ENCODE measurements at regions not wholly inside any gene's neighbourhood (a gene's known extent, or its start where the extent isn't known, plus 50 kb on each side); places are given as distances from the start of the nearest gene placed in this dataset.
"Not testable (repeated sequence)": the region's sequence is repeated elsewhere in the genome, so short reads cannot be mapped to it uniquely, and the experiment has no call there.

DNA sequence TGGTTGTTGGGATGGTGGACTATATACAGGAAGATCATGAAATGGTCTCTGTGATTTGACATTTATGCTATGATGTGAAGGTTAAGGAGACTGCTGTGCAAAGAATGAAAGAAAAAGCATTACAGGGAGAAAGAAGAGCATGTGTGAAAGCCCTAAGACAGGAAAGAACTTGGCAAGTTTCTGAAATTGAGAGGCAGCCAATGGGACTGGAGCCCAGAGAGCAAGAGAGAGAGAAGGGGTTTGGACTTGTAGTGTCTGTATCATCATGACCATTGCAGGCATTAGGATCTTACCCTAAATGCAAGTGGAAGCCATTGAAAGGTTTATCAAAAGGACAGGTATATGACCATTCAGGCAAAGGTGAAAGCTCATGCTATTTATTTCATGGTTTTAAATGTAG, 147.1 kb downstream of the NAA11 start:
- DNase-seq (ENCODE audit: low read depth in 2 of 3, low spot score in 1 of 3), result no peak

DNA sequence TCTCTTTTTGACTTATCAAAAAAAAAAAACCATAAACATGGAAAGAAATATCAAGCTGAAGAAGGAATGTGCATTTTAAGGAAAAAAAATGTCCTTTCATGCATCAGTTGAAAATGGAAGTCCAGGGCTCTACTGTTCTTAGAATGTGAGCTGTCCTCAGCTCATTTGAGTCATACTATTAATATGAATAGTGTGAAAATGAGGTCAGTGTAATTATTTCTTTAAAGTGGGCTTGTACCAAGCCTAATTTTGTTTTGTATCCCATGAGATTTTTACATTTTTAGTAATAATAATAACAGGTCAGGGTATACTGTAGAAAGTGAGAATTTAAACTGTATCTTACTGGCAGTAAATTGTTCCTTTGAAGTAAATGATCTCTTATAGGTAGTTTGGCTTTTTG, 148.5 kb downstream of the NAA11 start:
- DNase-seq (ENCODE audit: low read depth in 2 of 3, low spot score in 1 of 3), result no peak

DNA sequence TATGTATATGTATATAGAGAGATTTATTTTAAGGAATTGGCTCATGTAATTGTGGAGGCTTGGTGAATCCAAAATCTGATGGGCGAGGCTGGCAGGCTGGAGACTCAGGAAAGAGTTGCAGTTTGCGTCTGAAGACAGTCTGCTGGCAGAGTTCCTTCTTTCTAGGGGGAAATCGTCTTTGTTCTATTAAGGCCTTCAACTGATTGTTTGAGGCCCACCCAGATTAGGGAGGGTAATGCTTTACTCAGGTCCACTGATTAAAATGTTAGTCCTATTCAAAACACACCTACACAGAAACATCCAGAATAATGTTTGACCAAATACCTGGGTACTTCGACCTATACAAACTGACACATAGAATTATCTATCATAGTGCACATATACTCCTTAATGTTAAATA, 149.5 kb downstream of the NAA11 start:
- no peak for DNase-seq (ENCODE audit: low read depth in 2 of 3, low spot score in 1 of 3)

DNA sequence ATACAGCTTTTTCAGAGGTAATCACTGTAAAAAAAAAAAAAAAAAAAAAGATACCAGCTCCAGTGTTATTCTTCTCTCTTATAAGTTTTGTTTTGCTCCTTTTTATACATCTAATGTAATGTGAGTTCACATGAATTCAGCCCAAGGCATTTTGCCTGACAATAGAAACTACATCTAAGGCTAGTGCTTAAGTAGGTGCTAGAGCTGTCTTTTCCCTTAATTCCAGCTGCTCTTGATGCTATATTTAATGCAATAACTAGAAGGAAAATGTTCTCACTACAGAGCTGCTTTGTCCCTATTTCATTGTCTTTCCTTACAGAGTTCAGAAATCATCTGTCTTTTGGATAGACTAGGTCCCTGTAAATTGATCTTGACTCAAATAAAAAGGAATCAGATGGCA, 150.1 kb downstream of the NAA11 start:
- no peak for DNase-seq (ENCODE audit: low read depth in 2 of 3, low spot score in 1 of 3)

DNA sequence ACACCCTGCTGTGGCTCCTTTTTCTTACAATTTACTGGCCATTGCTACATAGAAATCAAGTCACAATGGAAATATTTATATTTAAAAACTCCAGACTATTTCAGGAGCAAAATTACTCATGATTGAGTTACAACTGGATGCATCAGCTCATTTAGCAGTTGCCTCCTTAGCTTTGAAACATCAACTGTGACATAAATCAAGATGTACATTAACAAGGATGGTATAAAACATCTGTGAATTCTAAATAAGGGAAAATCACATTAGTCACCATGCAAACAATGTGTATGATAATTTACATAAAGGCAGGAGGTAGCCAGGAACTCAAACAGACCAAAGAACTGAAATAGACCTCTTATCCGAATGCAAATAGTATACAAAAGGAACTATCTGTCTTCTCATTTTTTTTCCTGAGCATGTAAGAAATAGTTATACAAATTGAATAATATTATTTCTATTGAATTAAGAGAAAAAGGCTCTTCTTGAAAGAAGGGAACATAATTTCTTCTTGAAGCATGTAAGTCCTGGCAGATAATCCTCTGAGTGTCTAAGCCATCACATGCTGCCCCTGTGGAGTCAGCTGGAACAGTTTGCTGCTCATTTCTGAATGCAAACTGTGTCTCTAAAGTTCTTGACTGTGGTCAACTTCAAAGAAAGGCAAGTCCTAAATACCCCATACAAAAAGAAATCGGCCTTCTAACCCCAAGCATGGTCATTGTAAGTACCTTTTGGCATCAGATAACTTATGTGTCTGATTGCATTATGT, 151.2 kb downstream of the NAA11 start:
- DNase-seq (ENCODE audit: low read depth in 2 of 3, low spot score in 1 of 3), result no peak

DNA sequence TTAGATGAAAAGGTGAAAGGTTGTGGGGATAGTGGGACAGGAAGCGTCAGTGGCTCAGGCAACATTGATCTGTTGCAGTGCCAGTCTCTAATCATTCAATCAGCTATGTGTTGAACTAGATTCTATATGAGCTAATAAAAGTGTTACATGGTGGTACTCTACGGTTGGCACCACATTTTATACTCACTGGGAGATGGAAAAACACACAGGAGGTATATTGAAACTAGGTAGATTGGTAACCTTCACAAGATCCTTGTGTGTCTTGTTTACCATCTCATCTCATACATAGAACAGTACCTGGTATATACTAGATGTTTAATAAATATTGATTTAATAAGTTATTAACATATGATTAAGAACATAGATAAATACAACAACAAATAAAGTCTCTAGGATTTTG, 152.7 kb downstream of the NAA11 start:
- DNase-seq (ENCODE audit: low read depth in 2 of 3, low spot score in 1 of 3), result no peak

DNA sequence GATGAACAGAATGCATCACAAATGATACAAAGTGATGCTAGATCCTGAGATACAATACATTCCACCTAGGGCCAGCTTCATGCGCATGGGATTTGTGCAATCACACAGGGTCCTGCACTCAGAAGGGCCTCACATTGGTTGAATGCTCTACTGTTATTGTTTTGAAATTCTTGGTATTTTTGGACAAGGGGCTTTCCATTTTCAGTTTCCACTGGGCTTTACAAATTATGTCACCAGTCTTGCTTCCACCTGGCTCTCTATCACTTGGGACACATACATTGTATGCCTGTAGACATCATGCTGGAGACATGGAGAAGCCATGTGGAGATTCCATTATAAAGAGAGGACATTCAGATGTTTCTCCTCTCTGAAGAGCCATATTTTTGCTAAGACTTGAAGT, 155.8 kb downstream of the NAA11 start:
- no peak for DNase-seq (ENCODE audit: low read depth in 2 of 3, low spot score in 1 of 3)

DNA sequence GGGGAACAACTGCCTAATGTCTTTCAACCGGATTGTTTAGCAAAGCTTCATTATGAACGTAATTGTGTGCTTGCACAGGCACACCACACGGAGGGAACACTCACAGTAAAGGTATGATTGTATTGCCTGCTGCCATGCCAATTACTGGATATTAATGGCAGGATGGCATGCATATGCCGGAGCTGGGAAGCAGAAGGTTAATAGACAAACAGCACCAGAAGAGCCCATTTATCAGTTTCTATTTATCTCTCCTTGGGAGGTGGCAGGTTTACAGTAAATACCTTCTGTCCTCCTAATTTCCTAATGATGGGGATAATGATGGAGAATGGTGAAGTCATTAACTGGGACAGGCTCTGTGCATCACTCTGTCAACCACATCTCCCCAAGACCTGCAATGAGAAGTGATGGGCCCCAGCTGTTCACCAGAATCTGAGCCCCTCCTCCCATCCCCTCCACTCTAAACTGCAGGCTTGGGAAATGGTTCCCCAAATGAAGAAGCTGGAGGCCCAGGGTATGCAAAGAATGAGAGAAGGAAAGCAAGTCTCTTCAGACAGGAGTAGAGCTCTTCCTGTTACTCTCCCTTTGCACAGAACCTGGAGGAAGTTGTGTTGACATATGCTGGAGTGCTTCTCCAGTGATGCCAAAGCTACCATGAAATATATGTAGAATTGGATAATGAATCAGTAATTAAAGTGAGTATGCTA, 160.8 kb downstream of the NAA11 start:
- DNase-seq (ENCODE audit: low read depth in 2 of 3, low spot score in 1 of 3), result no peak

DNA sequence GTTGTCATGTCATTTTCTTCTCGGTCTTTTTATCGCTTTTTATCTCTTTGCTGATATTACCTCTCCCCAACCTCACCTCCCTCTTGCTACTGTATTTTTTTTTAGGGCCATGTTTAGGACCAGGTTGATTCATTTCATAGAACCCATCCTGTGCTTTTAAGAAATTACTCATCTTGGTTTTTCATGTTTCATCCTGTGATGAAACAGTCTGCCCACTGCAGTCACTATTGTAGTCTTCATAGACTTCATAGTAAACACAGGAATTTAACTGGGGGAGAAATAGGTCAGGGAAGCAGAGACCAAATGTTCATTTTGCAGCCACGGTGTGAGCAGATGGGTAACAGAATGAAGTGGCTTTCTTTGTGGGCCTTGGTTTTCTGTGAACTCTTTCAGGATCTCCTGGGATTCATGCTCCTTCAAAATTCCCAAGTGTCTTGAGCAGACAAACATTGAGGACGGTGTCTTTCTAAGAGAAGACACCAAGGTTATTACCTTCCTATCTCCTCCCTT, 161.8 kb downstream of the NAA11 start:
- DNase-seq (ENCODE audit: low read depth in 2 of 3, low spot score in 1 of 3), result no peak

DNA sequence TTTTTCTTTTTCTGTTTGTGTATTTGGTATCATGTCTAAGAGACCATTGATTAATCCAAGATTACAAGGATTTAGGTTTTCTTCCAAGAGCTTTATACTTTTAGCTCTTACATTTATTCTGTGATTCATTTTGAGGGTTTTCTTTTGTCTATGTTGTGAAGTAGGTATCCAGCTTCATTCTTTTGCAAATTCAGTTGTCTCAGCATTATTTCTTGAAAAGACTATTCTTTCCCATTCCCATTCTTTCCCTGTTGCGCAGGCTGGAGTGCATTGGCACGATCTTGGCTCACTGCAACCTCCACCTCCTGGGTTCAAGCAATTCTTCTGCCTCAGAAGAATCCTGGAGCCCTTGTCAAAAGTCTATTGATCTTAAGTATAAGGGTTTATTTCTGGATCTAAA, 164.9 kb downstream of the NAA11 start:
- DNase-seq (ENCODE audit: low read depth in 2 of 3, low spot score in 1 of 3), result no peak

DNA sequence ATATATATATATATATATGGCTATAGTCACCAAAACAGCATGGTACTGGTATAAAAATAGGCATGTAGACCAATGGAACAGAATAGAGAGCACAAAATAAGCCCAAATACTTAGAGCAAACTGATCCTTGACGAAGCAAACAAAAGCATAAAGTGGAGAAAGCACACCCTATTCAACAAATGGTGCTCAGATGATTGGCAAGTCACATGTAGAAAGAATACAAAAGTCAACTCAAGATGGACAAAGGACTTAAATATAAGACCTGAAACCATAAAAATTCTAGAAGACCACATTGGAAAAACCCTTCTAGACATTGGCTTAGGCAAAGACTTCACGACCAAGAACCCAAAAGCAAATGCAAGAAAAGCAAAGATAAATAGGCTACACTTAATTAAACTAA, 167.2 kb downstream of the NAA11 start:
- DNase-seq (ENCODE audit: low read depth in 2 of 3, low spot score in 1 of 3), result not testable (repeated sequence)

DNA sequence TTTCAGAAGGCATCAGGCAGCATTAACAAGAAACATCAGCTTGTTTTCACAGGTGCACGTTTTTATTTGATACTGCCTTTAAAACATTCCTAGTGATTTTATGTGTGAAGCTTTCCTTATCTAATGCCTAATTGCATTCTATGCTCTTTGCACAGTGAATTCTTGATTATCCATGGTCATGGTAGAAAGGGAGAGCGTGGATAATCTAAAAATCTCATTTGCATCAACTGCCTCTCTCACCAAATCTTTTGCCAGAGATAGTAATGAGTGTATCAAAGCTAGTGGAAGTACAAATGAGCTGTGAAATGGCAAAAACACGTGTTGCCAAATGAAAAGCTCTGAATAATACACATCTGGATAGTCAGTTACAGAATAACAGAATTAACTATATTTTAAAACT, 170.5 kb downstream of the NAA11 start:
- no peak for DNase-seq (ENCODE audit: low read depth in 2 of 3, low spot score in 1 of 3)

DNA sequence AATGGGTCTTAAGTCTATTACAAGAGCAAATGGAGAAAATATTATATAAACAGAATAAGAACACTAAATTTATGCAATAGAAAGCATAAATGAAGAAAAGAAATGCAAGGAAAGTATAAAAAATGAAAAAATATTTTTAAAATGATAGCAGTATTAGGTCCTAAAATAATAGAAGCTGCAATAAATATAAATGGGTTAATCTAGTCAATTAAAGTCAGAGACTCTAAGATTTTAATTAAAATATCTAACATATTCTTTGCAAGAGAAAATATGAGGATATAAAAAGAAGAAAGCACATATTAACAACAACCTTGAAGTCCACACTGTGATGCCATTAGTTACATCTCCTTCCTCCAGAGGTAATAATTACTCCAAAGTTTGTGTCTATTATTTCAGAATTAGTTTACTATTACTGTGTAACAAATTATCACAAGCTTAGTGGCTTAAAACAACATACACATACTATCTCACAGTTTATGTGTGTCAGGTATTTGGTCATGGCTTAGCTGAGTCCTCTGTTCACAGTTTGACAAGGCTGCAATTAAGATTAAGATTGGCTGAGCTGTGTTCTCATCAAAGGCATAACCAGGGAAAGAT, 174.9 kb downstream of the NAA11 start:
- DNase-seq (ENCODE audit: low read depth in 2 of 3, low spot score in 1 of 3), result no peak

DNA sequence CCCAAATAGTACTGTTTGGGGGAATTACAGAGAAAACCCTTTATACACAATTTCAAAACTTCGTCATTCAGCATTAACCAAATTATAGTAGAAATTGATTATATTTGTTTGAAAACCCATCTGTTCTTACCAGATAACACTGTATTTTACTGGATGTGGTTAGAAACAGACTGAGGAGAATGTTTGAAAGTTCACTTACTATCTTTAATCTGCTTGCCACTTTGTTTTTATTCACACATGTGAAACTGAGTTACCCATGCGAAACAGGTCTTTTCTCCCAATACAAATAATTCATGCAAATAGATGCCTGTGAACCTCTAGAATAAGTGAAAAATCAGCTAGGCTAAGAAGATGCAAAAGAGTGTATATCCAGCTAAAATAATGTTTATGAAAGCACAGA, 177.5 kb downstream of the NAA11 start:
- no peak for DNase-seq (ENCODE audit: low read depth in 2 of 3, low spot score in 1 of 3)

DNA sequence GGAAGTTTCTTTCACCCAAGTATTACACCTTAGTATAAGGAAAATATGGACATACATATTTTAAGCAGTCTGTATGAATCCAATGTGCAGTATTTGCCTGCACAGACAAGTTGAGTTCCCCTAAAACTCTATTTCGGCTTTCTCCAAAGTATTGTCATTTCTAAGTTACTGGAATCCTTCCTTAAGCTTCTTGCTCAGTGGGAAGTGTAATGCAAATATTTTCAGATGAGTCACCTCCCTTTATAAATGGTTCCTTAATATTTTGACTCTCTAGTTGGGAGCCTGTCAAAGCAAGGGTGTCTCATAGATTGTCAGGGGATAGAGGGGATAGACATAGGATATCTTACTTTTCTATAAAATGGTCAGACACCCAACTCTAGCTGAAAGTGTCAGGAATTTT, 178.6 kb downstream of the NAA11 start:
- no peak for DNase-seq (ENCODE audit: low read depth in 2 of 3, low spot score in 1 of 3)

DNA sequence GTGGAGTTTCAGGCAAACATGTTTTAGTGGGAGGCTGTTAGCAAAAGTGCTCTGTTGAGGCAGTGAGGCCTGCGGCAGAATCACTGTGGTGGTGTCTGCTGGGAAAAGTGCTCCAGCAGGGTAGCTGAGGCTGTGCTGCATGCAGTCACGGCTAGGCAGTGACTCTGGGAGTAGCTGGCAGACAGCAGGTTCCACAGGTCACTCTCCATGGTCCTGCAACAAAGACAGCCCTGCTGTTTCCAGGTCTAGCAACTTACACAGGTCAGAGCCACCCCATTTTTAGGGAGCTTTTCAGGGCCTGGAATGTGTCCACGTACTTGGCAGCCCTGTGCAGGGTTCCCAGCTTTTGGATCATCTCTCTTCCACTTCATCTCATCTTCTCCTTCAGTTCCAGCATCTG, 184.3 kb downstream of the NAA11 start:
- DNase-seq (ENCODE audit: low read depth in 2 of 3, low spot score in 1 of 3), result no peak

DNA sequence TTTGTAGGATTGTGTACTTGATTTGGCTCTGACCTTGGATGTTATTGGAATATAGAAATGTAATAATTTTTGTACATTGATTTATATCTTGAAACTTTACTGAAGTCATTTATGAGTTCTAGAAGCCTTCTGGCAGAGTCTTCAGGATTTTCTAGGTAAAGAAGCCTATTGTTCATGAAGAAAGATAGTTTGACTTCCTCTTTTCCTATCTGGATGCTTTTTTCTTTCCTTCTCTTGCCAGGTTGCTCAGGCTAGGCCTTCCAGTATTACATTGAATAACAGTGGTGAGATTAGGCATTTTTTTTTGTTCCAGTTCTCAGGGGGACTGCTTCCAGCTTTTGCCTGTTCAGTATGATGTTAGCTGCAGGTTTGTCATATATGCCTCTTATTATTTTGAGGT, 191.1 kb downstream of the NAA11 start:
- DNase-seq (ENCODE audit: low read depth in 2 of 3, low spot score in 1 of 3), result no peak

DNA sequence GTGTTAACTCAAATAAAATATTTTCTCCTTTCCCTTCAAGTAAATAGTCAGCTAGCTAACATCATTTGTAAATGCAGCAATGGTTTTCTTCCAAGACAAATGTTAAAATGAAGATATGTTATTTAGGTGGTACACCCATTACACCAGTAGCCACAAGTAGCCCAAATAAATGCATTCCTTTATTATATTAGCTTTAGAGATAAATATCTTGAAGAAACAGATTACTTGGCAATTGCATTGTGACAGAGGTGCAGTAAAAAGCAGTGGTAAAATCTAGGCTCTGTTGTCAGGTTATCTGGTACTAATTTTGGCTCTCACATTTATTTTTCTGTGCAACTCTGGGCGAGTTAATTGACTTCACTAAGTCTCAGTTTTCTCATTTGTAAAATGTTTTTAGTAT, 193.0 kb downstream of the NAA11 start:
- no peak for DNase-seq (ENCODE audit: low read depth in 2 of 3, low spot score in 1 of 3)

DNA sequence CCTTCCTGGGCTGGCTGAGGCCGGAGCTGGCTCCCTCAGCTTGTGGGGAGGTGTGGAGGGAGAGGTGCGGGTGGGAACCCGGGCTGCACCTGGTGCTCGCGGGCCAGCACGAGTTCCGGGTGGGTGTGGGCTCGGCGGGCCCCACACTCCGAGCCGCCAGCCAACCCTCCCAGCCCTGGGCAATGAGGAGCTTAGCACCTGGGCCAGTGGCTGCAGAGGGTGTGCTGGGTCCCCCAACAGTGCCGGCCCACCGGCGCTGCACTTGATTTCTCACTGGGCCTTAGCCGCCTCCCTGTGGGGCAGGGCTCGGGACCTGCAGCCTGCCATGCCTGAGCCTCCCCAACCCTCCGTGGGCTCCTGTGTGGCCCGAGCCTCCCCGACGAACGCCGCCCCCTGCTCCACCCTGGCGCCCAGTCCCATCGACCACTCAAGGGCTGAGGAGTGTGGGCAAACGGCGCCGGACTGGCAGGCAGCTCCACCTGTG, 182.7 kb upstream of the PAQR3 start:
- DNase-seq (ENCODE audit: low read depth in 2 of 3, low spot score in 1 of 3), result no peak

DNA sequence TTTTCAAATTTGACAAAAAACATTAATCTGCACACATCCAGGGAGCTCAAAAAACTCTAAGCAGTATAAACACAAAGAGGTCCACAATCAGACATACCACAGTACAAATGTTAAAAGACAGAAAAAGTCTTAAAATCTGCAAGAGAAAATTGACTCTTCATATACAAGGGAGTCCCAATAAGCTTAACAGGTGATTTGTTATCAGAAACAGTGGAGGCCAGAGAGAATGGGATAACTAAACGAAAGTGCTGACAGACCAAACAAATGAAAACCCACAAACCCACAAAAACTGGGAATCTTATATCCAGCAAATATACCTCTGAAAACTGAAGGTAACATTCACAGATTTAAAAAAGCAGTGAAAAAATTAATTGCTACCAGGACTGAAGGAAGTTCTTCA, 182.0 kb upstream of the PAQR3 start:
- DNase-seq (ENCODE audit: low read depth in 2 of 3, low spot score in 1 of 3), result no peak

DNA sequence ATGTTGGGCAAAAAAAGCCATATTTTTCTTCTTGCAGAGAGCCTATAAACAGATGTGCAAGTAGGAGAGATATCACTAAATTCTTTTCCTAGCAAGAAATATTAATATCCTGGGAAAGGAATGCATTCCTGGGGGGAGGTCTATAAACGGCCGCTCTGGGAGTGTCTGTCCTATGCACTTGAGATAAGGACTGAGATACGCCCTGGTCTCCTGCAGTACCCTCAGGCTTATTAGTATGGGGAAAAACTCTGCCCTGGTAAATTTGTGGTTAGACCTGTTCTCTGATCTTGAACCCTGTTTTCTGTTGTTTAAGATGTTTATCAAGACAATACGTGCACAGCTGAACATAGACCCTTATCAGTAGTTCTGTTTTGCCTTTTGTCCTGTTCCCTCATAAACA, 177.8 kb upstream of the PAQR3 start:
- DNase-seq (ENCODE audit: low read depth in 2 of 3, low spot score in 1 of 3), result not testable (repeated sequence)

DNA sequence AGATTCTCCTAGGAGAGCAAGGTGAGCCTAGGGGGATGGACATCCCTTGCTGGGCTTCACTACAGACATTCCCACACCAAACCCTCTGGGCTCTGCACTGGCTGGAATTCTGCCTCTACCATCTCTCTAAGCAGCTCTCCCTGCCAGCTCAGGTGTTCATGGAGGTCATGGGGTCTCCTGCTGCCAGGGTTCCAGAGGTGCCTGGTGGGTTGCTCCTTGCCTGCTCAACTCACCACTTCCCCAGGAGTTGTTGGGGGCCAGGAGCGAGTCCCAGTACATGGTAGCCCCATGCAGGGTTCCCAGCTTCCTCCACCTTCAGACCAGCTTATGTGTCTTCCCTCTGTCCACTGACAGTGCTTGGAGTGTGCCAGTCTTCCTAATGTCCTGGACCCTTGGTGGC, 167.8 kb upstream of the PAQR3 start:
- DNase-seq (ENCODE audit: low read depth in 2 of 3, low spot score in 1 of 3), result no peak
